K562 (cell line): ENCODE measurements at regions not wholly inside any gene's neighbourhood (a gene's known extent, or its start where the extent isn't known, plus 50 kb on each side); places are given as distances from the start of the nearest gene placed in this dataset.
"Not testable (repeated sequence)": the region's sequence is repeated elsewhere in the genome, so short reads cannot be mapped to it uniquely, and the experiment has no call there.

ENCODE experiments used
- ATAC-seq: fragments of 200-7000 bp; cut with Tn5 transposase; 3 replicates; pipeline ENCODE4 v1.9.1; 2020; ENCODE audit warnings: moderate library complexity
- BruUV-seq: library from RNA; stranded (reverse); fragments of 400-500 nt; replicated peaks from 2 replicates; lab custom pipeline; 2021; lab: Mats Ljungman, UMichigan
- CTCF ChIA-PET: fragments of 300-600 bp; formaldehyde crosslinking; extraction: SDS; loops from one replicate; lab custom pipeline; 2021; ENCODE audit warnings: low intra/inter-chr PET ratio; lab: Yijun Ruan, JAX
- POLR2A ChIA-PET: fragments of 300-600, 350-650 bp; sonication (Branson Sonifier 250); formaldehyde crosslinking; extraction: SDS; loops from one replicate; lab custom pipeline; 2021; ENCODE audit warnings: antibody characterized with exemption, inconsistent platforms; lab: Yijun Ruan, JAX
- DNase-seq, 4 experiments: peaks; one replicate each; pipeline versions ENCODE4 v3.0.0 to v3.0.0-alpha.2; 2011 to 2018; ENCODE audit warnings: low spot score in 3 of 4, mixed read lengths in 3 of 4; ENCODE audit errors: extremely low read depth in 1 of 4
- FAIRE-seq: peaks from 2 replicates; lab custom pipeline; 2011; peaks lifted over from hg19 to GRCh38; lab: Jason Lieb, UNC
- H2AFZ ChIP-seq: 2 replicates; pipeline ENCODE4 v1.6.0; 2011; ENCODE audit warnings: low read depth, low read length, control low read depth, inconsistent platforms
- H3K27ac ChIP-seq: fragments of 200-600 bp; 3 replicates; pipeline ENCODE4 v1.8.0; 2011; ENCODE audit warnings: low read depth, mild to moderate bottlenecking, control low read depth, inconsistent platforms, low read length, moderate library complexity, mixed read lengths; ENCODE audit errors: extremely low read depth
- H3K27me3 ChIP-seq, 2 experiments: fragments of 300-600 bp in 1 of 2; 2 replicates in 1 of 2; 3 replicates in 1 of 2; pipeline versions ENCODE4 v1.6.0 to v1.8.0; 2011; ENCODE audit warnings: inconsistent platforms in 2 of 2, low read length in 2 of 2, mild to moderate bottlenecking in 1 of 2, mixed read lengths in 1 of 2, moderate library complexity in 1 of 2; ENCODE audit not compliant: control insufficient read depth in 2 of 2, insufficient read depth in 2 of 2
- H3K36me3 ChIP-seq: fragments of 300-600 bp; 3 replicates; pipeline ENCODE4 v1.8.0; 2011; ENCODE audit warnings: mild to moderate bottlenecking, low read length, inconsistent platforms; ENCODE audit not compliant: control insufficient read depth, insufficient read depth
- H3K4me1 ChIP-seq, 2 experiments: fragments of 200-600 bp in 1 of 2; replicated peaks in 1 of 2; 2 replicates in 1 of 2; 3 replicates in 1 of 2; pipeline versions ENCODE4 v1.5.1 to v1.8.0; 2011; ENCODE audit warnings: inconsistent platforms in 2 of 2, low read length in 2 of 2, mild to moderate bottlenecking in 1 of 2, mixed read lengths in 1 of 2, moderate library complexity in 1 of 2; ENCODE audit not compliant: control insufficient read depth in 2 of 2, insufficient read depth in 2 of 2
- H3K4me2 ChIP-seq: 2 replicates; pipeline ENCODE4 v1.6.1; 2011; ENCODE audit warnings: low read length, control low read depth, inconsistent platforms, mixed read lengths; ENCODE audit not compliant: insufficient read depth
- H3K4me3 ChIP-seq: fragments of 200-600 bp; sonication (generic), shearing (Covaris generic); 2 replicates; pipeline ENCODE4 v1.5.1; 2016; ENCODE audit warnings: control low read depth, inconsistent platforms
- H3K79me2 ChIP-seq: fragments of 200-600 bp; 3 replicates; pipeline ENCODE4 v1.8.0; 2011; ENCODE audit warnings: low read length, inconsistent platforms; ENCODE audit not compliant: control insufficient read depth, insufficient read depth
- H3K9ac ChIP-seq, 2 experiments: 2 replicates each; pipeline versions ENCODE4 v1.6.0 to v1.6.1; 2011; ENCODE audit warnings: low read depth in 2 of 2, low read length in 2 of 2, control low read depth in 1 of 2, inconsistent platforms in 1 of 2, mild to moderate bottlenecking in 1 of 2, mixed read lengths in 1 of 2; ENCODE audit not compliant: insufficient read depth in 1 of 2
- H3K9me1 ChIP-seq: one replicate; pipeline ENCODE4 v1.6.0; 2011; ENCODE audit warnings: inconsistent platforms, mild to moderate bottlenecking, low read length, moderate library complexity; ENCODE audit not compliant: control insufficient read depth, insufficient read depth
- H3K9me3 ChIP-seq: replicated peaks from 2 replicates; pipeline ENCODE4 v1.5.1; 2011; ENCODE audit warnings: low read depth, low read length, inconsistent platforms; ENCODE audit not compliant: control insufficient read depth, insufficient read depth
- H4K20me1 ChIP-seq: replicated peaks from 2 replicates; pipeline ENCODE4 v1.6.1; 2011; ENCODE audit warnings: low read length, inconsistent platforms, mixed read lengths; ENCODE audit not compliant: control insufficient read depth, insufficient read depth
- CREBBP ChIP-seq: IDR thresholded peaks from one replicate; pipeline ENCODE4 v1.6.1; 2012; ENCODE audit warnings: low read depth, mild to moderate bottlenecking, control low read depth, inconsistent platforms, low read length
- CTCF ChIP-seq, 3 experiments: IDR thresholded peaks in 2 of 3; conservative IDR thresholded peaks in 1 of 3; 2 replicates each; pipeline ENCODE4 v1.5.1; 2011 to 2012; ENCODE audit warnings: low read length in 3 of 3, mild to moderate bottlenecking in 3 of 3, control low read depth in 2 of 3, improper control_type of control experiment in 1 of 3, inconsistent platforms in 1 of 3, low read depth in 1 of 3, mixed read lengths in 1 of 3, moderate library complexity in 1 of 3; ENCODE audit not compliant: insufficient read depth in 2 of 3
- KAT7 ChIP-seq: sonication (generic); formaldehyde crosslinking; IDR thresholded peaks from 2 replicates; pipeline ENCODE4 v1.8.0; 2022; ENCODE audit warnings: missing genetic modification reagents, mild to moderate bottlenecking, borderline replicate concordance
- MNT ChIP-seq, 2 experiments: fragments of 450-650 bp; conservative IDR thresholded peaks; 2 replicates each; pipeline ENCODE4 v1.6.1; 2017; ENCODE audit warnings: mild to moderate bottlenecking in 2 of 2, moderate library complexity in 2 of 2
- RCOR1 ChIP-seq, 2 experiments: IDR thresholded peaks; 2 replicates each; pipeline ENCODE4 v1.6.1; 2012; ENCODE audit warnings: low read depth in 2 of 2, low read length in 2 of 2, borderline replicate concordance in 1 of 2, improper control_type of control experiment in 1 of 2
- WGBS: fragments of 100-300 bp; shearing (Covaris generic); methylation state at CpG from one replicate; pipeline ENCODE4 v1.1.6; 2016; ENCODE audit warnings: low coverage, mixed read lengths; ENCODE audit not compliant: insufficient coverage; ENCODE audit errors: missing lambda C conversion rate; 5-methylcytosine and 5-hydroxymethylcytosine counted together
- in situ Hi-C: fragments of 300-500 bp; cut with MboI; formaldehyde crosslinking; loops from 4 replicates; pipeline ENCODE4 v1.15.0; 2018; ENCODE audit warnings: inconsistent platforms, mixed read lengths
- intact Hi-C: fragments of 100-400 bp; cut with micrococcal nuclease; formaldehyde crosslinking; loops from 2 replicates; pipeline ENCODE4 v1.14.2; 2022

DNA sequence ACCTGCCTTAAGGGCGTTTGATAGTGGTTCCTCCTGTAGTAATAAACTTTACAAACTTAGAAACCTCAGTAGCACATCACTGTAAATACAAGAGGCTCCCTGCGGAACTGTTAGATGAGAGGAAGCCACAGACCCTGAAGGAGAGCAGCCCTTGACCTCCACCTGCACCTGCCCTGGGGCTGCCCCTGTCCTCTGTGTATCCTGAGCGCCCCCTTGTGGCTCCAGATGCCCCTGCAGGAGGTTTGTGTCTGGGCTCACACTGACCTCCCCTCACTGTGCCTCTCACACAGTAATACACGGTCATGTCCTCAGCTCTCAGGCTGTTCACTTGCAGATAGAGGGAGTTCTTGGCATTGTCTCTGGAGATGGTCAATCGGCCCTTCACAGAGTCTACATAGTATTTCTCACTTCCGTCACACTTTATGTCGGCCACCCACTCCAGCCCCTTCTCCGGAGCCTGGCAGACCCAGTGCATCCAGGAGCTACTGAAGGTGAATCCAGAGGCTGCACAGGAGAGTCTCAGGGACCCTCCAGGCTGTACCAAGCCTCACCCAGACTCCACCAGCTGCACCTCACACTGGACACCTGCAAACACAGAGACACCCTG, 1059.8 kb downstream of the TMEM121 start:
- Histone ChIP-seq H2AFZ (no peak overlapping the region), H3K36me3 (no peaks in the 10 kb centered on the region), H3K9me3 (no peaks in the 10 kb centered on the region), H3K79me2 (no peaks in the 10 kb centered on the region), H3K4me1 (no peaks in the 10 kb centered on the region), H3K27ac (no peak overlapping the region), H3K9ac (no peak overlapping the region)
- WGBS: 2% methylated on average over 6 of the region's 8 CpGs
- intact Hi-C loops: no loop called here
- CTCF ChIA-PET: no interaction called here
- POLR2A ChIA-PET: no interaction called here
- DNase-seq (peak; percentile 51 to 55 (median 53)), FAIRE-seq (no peak)
- no TSS peak for BruUV-seq
- TF ChIP-seq KAT7 (no peak), MNT (conservative IDR thresholded peaks at IDR 0.05) (no peak), CTCF (IDR thresholded peaks at IDR 0.05 in 2 of 3, conservative IDR thresholded peaks at IDR 0.05 in 1 of 3; ENCODE audit: insufficient read depth in 2 of 3, low read depth in 1 of 3, low read length in 3 of 3) (peak; percentile 54 to 77 (median 66)), RCOR1 (IDR thresholded peaks at IDR 0.05; ENCODE audit: borderline replicate concordance in 1 of 2, low read depth in 2 of 2, low read length in 2 of 2) (no peak), CREBBP (no peak)
- TF ChIP-seq, all 486 proteins: peak for 1
- in situ Hi-C loops: no loop called here
- no peak overlapping the region for H3K4me2 ChIP-seq
- H4K20me1 ChIP-seq: no peaks in the 10 kb centered on the region
- H3K4me3 ChIP-seq: no peak overlapping the region
- H3K27me3 ChIP-seq: no peaks in the 10 kb centered on the region
- no peaks in the 10 kb centered on the region for H3K9me1 ChIP-seq
- peak; percentile 96 for ATAC-seq

- POLR2A ChIA-PET, DNase-seq, H3K4me1 ChIP-seq, in situ Hi-C loops, H3K27ac ChIP-seq, H3K4me2 ChIP-seq, H3K36me3 ChIP-seq, H2AFZ ChIP-seq, H3K9me3 ChIP-seq, CTCF ChIA-PET, H3K27me3 ChIP-seq, ATAC-seq, H3K4me3 ChIP-seq, FAIRE-seq, BruUV-seq, H3K9me1 ChIP-seq, H3K79me2 ChIP-seq, H3K9ac ChIP-seq, intact Hi-C loops, H4K20me1 ChIP-seq: not testable (repeated sequence)
- 2% methylated on average over 6 of the region's 7 CpGs for WGBS
These were observed 1065.2 kb downstream of the TMEM121 start for GRCh38 chr14:106591539-106591938.
